ENCODE measurements at regions not wholly inside any gene's neighbourhood (a gene's known extent, or its start where the extent isn't known, plus 50 kb on each side); places are given as distances from the start of the nearest gene placed in this dataset.

DNA sequence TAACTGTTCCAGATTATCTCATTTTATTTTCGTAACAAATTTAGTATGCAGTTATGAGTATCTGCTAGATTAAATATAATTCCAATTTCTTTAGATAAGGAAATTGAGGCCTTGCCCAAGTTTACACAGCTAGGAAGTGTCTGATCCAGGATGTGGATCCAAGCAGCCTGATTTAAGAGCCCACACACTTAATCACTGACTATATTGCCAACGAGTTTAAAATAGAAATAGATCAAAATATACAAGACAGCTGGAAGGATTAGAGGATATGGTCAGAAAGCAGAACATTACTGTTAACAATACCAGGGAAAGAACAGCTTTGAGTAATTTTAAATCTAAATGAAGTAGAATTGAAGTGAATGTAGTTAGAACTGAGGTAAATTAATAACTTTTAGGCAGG is 215.2 kb downstream of the C3orf38 start (continued):
- no peak for TF ChIP-seq GABPA (IDR thresholded peaks at IDR 0.05; ENCODE audit: low read depth)
- TF ChIP-seq, protein P1, sequence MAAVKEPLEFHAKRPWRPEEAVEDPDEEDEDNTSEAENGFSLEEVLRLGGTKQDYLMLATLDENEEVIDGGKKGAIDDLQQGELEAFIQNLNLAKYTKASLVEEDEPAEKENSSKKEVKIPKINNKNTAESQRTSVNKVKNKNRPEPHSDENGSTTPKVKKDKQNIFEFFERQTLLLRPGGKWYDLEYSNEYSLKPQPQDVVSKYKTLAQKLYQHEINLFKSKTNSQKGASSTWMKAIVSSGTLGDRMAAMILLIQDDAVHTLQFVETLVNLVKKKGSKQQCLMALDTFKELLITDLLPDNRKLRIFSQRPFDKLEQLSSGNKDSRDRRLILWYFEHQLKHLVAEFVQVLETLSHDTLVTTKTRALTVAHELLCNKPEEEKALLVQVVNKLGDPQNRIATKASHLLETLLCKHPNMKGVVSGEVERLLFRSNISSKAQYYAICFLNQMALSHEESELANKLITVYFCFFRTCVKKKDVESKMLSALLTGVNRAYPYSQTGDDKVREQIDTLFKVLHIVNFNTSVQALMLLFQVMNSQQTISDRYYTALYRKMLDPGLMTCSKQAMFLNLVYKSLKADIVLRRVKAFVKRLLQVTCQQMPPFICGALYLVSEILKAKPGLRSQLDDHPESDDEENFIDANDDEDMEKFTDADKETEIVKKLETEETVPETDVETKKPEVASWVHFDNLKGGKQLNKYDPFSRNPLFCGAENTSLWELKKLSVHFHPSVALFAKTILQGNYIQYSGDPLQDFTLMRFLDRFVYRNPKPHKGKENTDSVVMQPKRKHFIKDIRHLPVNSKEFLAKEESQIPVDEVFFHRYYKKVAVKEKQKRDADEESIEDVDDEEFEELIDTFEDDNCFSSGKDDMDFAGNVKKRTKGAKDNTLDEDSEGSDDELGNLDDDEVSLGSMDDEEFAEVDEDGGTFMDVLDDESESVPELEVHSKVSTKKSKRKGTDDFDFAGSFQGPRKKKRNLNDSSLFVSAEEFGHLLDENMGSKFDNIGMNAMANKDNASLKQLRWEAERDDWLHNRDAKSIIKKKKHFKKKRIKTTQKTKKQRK (IDR thresholded peaks at IDR 0.05; ENCODE audit: low read depth, low read length) = no peak
- TF ChIP-seq RFX5 (IDR thresholded peaks at IDR 0.05; ENCODE audit: low read depth, low read length) = no peak

DNA sequence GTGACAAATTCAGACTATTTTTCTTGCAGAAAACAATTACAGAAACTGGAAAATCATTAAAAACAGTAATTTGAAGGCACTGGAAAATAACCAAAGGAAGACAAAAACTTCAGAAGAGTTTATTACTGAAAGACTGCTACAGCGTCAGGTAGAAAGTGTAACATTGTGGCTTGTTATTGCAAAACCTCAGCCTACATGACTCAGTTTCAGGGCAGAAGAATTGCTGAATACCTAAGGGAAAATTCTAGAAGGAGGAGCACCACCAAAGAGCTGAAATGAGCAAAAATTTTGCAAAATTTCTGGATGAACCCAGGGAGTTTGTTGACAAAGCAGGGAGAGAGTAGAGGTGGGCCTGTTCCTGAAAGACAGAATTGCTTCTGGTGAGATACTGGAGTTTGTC is 219.6 kb downstream of the C3orf38 start:
- no peak for DNase-seq (ENCODE audit: low read depth, low spot score)
- POLR2A ChIA-PET = no interaction called here
- no peak overlapping the region for H3K4me2 ChIP-seq (ENCODE audit: control insufficient read depth, insufficient read depth)
- in situ Hi-C loops (cut with MboI) (no loop called here), intact Hi-C loops (cut with micrococcal nuclease; ENCODE audit: unreplicated experiment) (no loop called here)
- no peak overlapping the region for H3K27ac ChIP-seq (ENCODE audit: control insufficient read depth, insufficient read depth)
- H2AFZ ChIP-seq (ENCODE audit: control insufficient read depth, low read depth, low read length) = no peak overlapping the region
- FAIRE-seq = no peak
- H3K9ac ChIP-seq (ENCODE audit: control insufficient read depth, insufficient read depth, low read length) = no peak overlapping the region
- no peaks in the 10 kb centered on the region for H4K20me1 ChIP-seq (ENCODE audit: control insufficient read depth, insufficient read depth)
- no peaks in the 10 kb centered on the region for H3K79me2 ChIP-seq (ENCODE audit: control insufficient read depth, insufficient read depth, low read length)
- H3K4me3 ChIP-seq = no peak overlapping the region
- 33% methylated on average over 1 of the region's 1 CpG for WGBS (ENCODE audit: insufficient coverage, insufficient replicate concordance, low lambda C conversion rate, missing lambda C conversion rate)
- RAD21 ChIA-PET (ENCODE audit: unreplicated experiment) = no interaction called here
- H3K4me1 ChIP-seq (ENCODE audit: control insufficient read depth, insufficient read depth, low read length) = no peaks in the 10 kb centered on the region
- H3K36me3 ChIP-seq (ENCODE audit: control insufficient read depth in 2 of 2, insufficient read depth in 2 of 2, low read length in 1 of 2) = no peaks in the 10 kb centered on the region
- no peaks in the 10 kb centered on the region for H3K27me3 ChIP-seq (replicated peaks in 1 of 2; ENCODE audit: control insufficient read depth in 2 of 2, insufficient read depth in 2 of 2, low read length in 1 of 2)
- CTCF ChIA-PET = no interaction called here
- SMC1A ChIA-PET (ENCODE audit: uncharacterized antibody, unreplicated experiment) = no interaction called here
- H3K9me3 ChIP-seq (replicated peaks; ENCODE audit: control insufficient read depth, insufficient read depth, low read length) = no peaks in the 10 kb centered on the region; the same call in 2 of the 3 replicates
- BruUV-seq (replicated peaks) = no TSS peak
- no peak for ATAC-seq
- TF ChIP-seq ZZZ3 (IDR thresholded peaks at IDR 0.05; ENCODE audit: control insufficient read depth, insufficient read length, low read depth) (no peak), SREBF1 (IDR thresholded peaks at IDR 0.05; ENCODE audit: low read length) (no peak), CBX3 (IDR thresholded peaks at IDR 0.05; ENCODE audit: borderline replicate concordance, low read depth) (no peak), CBX5 (IDR thresholded peaks at IDR 0.05; ENCODE audit: low read depth) (no peak), RB1 (IDR thresholded peaks at IDR 0.05; ENCODE audit: borderline replicate concordance) (no peak), SRF (IDR thresholded peaks at IDR 0.05; ENCODE audit: low read depth in 2 of 2, low read length in 2 of 2) (no peak), RCOR1 (conservative IDR thresholded peaks at IDR 0.05; ENCODE audit: low read depth, low read length) (no peak)
- TF ChIP-seq, protein P2, sequence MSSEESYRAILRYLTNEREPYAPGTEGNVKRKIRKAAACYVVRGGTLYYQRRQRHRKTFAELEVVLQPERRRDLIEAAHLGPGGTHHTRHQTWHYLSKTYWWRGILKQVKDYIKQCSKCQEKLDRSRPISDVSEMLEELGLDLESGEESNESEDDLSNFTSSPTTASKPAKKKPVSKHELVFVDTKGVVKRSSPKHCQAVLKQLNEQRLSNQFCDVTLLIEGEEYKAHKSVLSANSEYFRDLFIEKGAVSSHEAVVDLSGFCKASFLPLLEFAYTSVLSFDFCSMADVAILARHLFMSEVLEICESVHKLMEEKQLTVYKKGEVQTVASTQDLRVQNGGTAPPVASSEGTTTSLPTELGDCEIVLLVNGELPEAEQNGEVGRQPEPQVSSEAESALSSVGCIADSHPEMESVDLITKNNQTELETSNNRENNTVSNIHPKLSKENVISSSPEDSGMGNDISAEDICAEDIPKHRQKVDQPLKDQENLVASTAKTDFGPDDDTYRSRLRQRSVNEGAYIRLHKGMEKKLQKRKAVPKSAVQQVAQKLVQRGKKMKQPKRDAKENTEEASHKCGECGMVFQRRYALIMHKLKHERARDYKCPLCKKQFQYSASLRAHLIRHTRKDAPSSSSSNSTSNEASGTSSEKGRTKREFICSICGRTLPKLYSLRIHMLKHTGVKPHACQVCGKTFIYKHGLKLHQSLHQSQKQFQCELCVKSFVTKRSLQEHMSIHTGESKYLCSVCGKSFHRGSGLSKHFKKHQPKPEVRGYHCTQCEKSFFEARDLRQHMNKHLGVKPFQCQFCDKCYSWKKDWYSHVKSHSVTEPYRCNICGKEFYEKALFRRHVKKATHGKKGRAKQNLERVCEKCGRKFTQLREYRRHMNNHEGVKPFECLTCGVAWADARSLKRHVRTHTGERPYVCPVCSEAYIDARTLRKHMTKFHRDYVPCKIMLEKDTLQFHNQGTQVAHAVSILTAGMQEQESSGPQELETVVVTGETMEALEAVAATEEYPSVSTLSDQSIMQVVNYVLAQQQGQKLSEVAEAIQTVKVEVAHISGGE (CRISPR knock-in tag; IDR thresholded peaks at IDR 0.05) = no peak
- TF ChIP-seq, protein P3, sequence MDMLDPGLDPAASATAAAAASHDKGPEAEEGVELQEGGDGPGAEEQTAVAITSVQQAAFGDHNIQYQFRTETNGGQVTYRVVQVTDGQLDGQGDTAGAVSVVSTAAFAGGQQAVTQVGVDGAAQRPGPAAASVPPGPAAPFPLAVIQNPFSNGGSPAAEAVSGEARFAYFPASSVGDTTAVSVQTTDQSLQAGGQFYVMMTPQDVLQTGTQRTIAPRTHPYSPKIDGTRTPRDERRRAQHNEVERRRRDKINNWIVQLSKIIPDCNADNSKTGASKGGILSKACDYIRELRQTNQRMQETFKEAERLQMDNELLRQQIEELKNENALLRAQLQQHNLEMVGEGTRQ (IDR thresholded peaks at IDR 0.05; ENCODE audit: borderline replicate concordance, low read depth, low read length) = no peak
- TF ChIP-seq, protein P4, sequence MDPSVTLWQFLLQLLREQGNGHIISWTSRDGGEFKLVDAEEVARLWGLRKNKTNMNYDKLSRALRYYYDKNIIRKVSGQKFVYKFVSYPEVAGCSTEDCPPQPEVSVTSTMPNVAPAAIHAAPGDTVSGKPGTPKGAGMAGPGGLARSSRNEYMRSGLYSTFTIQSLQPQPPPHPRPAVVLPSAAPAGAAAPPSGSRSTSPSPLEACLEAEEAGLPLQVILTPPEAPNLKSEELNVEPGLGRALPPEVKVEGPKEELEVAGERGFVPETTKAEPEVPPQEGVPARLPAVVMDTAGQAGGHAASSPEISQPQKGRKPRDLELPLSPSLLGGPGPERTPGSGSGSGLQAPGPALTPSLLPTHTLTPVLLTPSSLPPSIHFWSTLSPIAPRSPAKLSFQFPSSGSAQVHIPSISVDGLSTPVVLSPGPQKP (IDR thresholded peaks at IDR 0.05; ENCODE audit: low read depth, low read length) = no peak

Data from GM12878 (cell line).